ENCODE measurements at regions not wholly inside any gene's neighbourhood (a gene's known extent, or its start where the extent isn't known, plus 50 kb on each side); places are given as distances from the start of the nearest gene placed in this dataset.

DNA sequence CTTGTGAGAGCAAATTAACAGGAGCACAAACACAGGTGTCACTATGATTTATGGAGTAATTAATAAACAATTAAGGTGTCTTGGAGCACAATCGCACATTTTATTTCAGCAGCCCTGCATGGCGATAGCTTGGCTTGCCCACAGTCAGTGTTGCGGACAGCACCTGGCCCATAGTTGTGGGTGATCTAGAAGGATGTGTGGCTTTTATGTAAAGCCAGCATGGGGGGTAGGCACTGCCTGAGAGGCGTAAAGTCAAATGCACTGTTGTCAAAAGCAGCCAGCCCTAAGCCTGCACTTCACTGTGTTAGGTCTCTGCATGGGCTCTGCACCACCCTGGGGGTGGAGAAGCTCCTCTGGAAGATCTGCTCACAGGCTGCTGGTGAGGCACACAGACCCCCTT lies 177.4 kb upstream of the PPP2R3A start:
- H3K27me3 ChIP-seq (ENCODE audit: insufficient read depth, low read depth, low read length), result no peaks in the 10 kb centered on the region
- no peak overlapping the region for H3K27ac ChIP-seq (ENCODE audit: low read length)
- no peaks in the 10 kb centered on the region for H3F3A ChIP-seq (ENCODE audit: insufficient read depth, low read length, poor library complexity, severe bottlenecking)
- no peaks in the 10 kb centered on the region for H3K36me3 ChIP-seq (ENCODE audit: insufficient read depth, low read length)
- TF ChIP-seq, protein P1, sequence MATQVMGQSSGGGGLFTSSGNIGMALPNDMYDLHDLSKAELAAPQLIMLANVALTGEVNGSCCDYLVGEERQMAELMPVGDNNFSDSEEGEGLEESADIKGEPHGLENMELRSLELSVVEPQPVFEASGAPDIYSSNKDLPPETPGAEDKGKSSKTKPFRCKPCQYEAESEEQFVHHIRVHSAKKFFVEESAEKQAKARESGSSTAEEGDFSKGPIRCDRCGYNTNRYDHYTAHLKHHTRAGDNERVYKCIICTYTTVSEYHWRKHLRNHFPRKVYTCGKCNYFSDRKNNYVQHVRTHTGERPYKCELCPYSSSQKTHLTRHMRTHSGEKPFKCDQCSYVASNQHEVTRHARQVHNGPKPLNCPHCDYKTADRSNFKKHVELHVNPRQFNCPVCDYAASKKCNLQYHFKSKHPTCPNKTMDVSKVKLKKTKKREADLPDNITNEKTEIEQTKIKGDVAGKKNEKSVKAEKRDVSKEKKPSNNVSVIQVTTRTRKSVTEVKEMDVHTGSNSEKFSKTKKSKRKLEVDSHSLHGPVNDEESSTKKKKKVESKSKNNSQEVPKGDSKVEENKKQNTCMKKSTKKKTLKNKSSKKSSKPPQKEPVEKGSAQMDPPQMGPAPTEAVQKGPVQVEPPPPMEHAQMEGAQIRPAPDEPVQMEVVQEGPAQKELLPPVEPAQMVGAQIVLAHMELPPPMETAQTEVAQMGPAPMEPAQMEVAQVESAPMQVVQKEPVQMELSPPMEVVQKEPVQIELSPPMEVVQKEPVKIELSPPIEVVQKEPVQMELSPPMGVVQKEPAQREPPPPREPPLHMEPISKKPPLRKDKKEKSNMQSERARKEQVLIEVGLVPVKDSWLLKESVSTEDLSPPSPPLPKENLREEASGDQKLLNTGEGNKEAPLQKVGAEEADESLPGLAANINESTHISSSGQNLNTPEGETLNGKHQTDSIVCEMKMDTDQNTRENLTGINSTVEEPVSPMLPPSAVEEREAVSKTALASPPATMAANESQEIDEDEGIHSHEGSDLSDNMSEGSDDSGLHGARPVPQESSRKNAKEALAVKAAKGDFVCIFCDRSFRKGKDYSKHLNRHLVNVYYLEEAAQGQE (IDR thresholded peaks at IDR 0.05; ENCODE audit: borderline replicate concordance), result no peak
- no peak for TF ChIP-seq EZH2 (IDR thresholded peaks at IDR 0.05; ENCODE audit: borderline replicate concordance, insufficient read depth, low read length, poor library complexity, severe bottlenecking)
- no peak for TF ChIP-seq RAD21 (conservative IDR thresholded peaks at IDR 0.05)
- TF ChIP-seq, protein P2, sequence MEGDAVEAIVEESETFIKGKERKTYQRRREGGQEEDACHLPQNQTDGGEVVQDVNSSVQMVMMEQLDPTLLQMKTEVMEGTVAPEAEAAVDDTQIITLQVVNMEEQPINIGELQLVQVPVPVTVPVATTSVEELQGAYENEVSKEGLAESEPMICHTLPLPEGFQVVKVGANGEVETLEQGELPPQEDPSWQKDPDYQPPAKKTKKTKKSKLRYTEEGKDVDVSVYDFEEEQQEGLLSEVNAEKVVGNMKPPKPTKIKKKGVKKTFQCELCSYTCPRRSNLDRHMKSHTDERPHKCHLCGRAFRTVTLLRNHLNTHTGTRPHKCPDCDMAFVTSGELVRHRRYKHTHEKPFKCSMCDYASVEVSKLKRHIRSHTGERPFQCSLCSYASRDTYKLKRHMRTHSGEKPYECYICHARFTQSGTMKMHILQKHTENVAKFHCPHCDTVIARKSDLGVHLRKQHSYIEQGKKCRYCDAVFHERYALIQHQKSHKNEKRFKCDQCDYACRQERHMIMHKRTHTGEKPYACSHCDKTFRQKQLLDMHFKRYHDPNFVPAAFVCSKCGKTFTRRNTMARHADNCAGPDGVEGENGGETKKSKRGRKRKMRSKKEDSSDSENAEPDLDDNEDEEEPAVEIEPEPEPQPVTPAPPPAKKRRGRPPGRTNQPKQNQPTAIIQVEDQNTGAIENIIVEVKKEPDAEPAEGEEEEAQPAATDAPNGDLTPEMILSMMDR (IDR thresholded peaks at IDR 0.05; ENCODE audit: poor library complexity, severe bottlenecking), result no peak
- no peak for TF ChIP-seq EP300 (conservative IDR thresholded peaks at IDR 0.05; ENCODE audit: poor library complexity, severe bottlenecking)
- TF ChIP-seq SMC3 (conservative IDR thresholded peaks at IDR 0.05; ENCODE audit: poor library complexity), result no peak
- TF ChIP-seq MXI1 (conservative IDR thresholded peaks at IDR 0.05; ENCODE audit: poor library complexity, severe bottlenecking), result no peak
- TF ChIP-seq TAF1 (IDR thresholded peaks at IDR 0.05; ENCODE audit: low read depth), result no peak
- TF ChIP-seq POLR2AphosphoS5 (IDR thresholded peaks at IDR 0.05), result no peak
- H3K4me2 ChIP-seq (ENCODE audit: low read length), result no peak overlapping the region
- H3K4me3 ChIP-seq (ENCODE audit: low read length), result no peak overlapping the region
- no peaks in the 10 kb centered on the region for H3K9me2 ChIP-seq (ENCODE audit: insufficient read depth, low read length)
- H3K9me3 ChIP-seq (ENCODE audit: low read length), result no peaks in the 10 kb centered on the region
- H3K79me2 ChIP-seq (replicated peaks; ENCODE audit: insufficient read depth, low read length), result no peaks in the 10 kb centered on the region
- H2AFZ ChIP-seq (ENCODE audit: low read depth, low read length), result no peak overlapping the region
- H4K20me1 ChIP-seq (ENCODE audit: insufficient read depth), result no peaks in the 10 kb centered on the region
- H3K9ac ChIP-seq (ENCODE audit: low read length), result no peak overlapping the region

DNA sequence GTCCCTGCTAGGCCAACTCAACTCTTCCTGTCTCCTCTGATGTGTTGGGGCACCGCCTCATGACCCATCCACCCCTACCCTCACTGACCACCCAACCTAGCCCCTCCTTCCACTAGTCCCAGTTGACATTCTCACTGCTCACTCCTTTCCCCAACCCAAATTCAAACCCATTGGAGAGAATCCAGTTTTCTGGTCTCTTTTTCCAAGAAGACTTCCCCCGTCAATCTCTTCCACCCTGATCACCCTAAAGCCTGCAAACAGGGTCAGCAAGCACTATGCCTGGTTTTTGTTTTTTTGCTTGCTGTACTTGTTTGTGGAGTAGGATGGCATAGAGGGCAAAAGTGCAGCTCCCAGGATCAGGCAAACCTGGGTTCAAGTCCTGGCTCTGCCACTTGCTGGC lies 176.6 kb upstream of the PPP2R3A start:
- H3K4me3 ChIP-seq (ENCODE audit: low read length), result no peak overlapping the region
- H3K36me3 ChIP-seq (ENCODE audit: insufficient read depth, low read length), result no peaks in the 10 kb centered on the region
- H2AFZ ChIP-seq (ENCODE audit: low read depth, low read length), result no peak overlapping the region
- no peaks in the 10 kb centered on the region for H3K9me2 ChIP-seq (ENCODE audit: insufficient read depth, low read length)
- no peak overlapping the region for H3K27ac ChIP-seq (ENCODE audit: low read length)
- H3F3A ChIP-seq (ENCODE audit: insufficient read depth, low read length, poor library complexity, severe bottlenecking), result no peaks in the 10 kb centered on the region
- no peaks in the 10 kb centered on the region for H3K79me2 ChIP-seq (replicated peaks; ENCODE audit: insufficient read depth, low read length)
- TF ChIP-seq RAD21 (conservative IDR thresholded peaks at IDR 0.05), result no peak
- no peak for TF ChIP-seq EP300 (conservative IDR thresholded peaks at IDR 0.05; ENCODE audit: poor library complexity, severe bottlenecking)
- no peak for TF ChIP-seq EZH2 (IDR thresholded peaks at IDR 0.05; ENCODE audit: borderline replicate concordance, insufficient read depth, low read length, poor library complexity, severe bottlenecking)
- TF ChIP-seq POLR2AphosphoS5 (IDR thresholded peaks at IDR 0.05), result no peak
- TF ChIP-seq, protein P1 (IDR thresholded peaks at IDR 0.05; ENCODE audit: borderline replicate concordance), result no peak
- TF ChIP-seq SMC3 (conservative IDR thresholded peaks at IDR 0.05; ENCODE audit: poor library complexity), result no peak
- no peaks in the 10 kb centered on the region for H3K9me3 ChIP-seq (ENCODE audit: low read length)
- no peak overlapping the region for H3K9ac ChIP-seq (ENCODE audit: low read length)
- H4K20me1 ChIP-seq (ENCODE audit: insufficient read depth), result no peaks in the 10 kb centered on the region
- no peaks in the 10 kb centered on the region for H3K27me3 ChIP-seq (ENCODE audit: insufficient read depth, low read depth, low read length)
- no peak overlapping the region for H3K4me2 ChIP-seq (ENCODE audit: low read length)

All from neural cell (in vitro differentiated cells).